GM19467 (cell line): ENCODE measurements at regions not wholly inside any gene's neighbourhood (a gene's known extent, or its start where the extent isn't known, plus 50 kb on each side); places are given as distances from the start of the nearest gene placed in this dataset.

Experiments
- ATAC-seq: cut with Tn5 transposase; IDR thresholded peaks from one replicate; pipeline ENCODE4 v1.9.1; 2021; ENCODE audit warnings: mild to moderate bottlenecking, moderate library complexity; ENCODE audit not compliant: unreplicated experiment

DNA sequence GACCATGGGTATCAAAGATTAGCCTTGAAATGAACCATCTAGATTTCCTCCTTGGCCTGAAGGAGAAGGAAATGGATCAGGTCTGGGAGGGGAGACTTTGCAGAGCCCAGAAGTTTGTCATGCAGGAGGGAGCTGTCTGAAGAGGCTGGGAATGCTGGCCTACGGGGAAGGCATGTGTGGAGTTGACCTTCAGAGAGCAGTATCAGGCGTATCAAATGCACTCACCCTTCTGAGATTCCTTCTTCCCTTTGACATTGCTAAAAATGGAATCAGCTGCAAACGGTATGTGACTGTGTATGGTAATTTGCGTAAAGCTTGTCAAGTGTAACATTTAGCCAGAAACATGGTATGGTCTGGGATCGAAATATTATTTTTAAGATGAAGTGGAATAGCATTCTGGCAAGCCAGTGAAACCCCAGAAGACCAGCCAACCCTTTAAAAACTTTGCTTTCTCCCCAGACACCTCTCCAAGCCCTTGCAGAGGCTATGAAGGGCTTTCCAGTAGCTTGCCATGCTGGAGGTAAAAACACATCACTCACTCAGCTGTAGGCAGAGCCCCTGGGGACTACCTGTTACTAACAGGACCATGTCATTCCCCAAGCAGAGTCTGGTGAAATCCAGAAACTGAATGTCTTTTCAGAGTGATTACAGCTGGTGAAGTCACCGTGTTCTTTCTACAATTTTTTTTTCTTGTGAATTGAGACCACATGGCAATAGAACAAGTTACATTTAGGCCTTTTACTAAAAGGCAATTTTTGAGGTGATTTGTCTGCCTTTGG lies 174.7 kb upstream of the SLC24A5 start:
- ATAC-seq: no peak

DNA sequence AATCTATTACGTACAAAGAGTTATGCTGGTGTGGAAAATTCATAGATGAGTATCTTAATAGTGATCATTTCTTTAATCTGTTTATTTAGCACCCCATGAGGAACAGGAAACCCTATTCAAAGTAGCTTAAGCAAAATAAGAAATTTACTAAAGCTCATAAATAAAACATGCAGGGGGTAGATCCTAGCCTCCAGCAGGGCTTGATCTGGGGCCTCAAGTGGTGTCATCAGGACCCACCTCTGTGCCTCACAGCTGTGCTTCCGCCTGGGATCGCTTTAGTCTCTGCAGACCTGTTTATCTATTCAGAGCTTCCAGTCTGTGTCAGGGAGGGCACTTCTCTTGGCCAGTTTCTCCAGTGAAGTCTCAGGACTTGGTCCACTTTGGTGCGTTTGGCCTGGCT lies 171.0 kb upstream of the SLC24A5 start:
- no peak for ATAC-seq

DNA sequence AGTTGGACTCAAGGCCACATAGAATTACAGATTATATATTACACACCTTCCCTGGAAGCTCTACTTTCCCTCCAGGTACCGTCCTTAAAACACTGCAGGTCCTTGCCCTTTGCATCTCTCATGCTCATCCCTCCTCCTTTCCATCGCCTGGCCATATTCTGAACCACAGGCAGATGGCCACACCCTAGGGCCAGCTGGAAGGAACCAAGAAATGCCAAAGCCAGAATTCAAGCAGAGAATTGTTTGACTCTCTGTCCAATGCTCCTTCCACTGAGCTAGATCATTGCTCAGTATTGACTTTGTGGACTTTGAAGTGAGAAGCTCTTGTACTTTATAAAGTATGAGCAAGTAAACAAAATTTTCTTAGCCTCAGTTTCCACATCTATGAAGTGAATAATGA lies 170.3 kb upstream of the SLC24A5 start:
- ATAC-seq: no peak

DNA sequence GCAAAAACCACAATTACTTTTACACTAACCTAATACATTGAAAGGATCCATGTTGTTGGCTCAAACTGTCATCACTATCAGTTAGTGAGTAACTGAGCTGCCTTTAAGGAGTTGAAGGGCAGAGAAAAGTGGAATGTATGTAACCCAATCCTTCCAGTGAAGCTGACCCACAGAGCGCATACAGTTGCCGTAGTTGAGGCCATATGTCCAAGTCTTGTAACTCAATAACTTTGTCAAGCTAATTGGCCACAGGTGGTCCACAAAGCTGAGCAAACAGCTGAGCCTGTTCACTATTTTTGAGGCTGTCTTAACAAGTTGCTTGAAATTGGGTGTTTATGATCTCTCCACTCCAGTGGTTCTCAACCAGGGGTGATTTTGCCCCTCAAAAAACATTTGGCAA lies 169.0 kb upstream of the SLC24A5 start:
- ATAC-seq: no peak

DNA sequence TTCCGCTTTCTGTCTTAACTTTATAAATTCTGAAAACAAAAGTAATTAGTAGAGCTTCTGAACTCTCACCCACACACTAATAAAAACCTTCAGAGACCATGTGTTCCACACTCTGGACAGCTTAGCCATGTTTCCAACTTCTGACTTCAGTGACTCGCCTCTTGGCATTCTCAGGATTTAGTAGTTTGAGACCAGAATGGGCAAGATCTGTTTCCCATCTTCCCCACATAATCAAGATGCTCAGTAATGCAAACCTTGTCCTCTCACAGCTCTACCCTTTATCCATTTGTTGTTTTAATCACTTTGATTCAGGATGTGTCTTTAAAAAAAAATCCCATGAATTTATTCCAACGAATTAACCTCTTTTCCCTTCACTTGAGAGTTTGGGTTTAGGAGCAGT lies 166.6 kb upstream of the SLC24A5 start:
- ATAC-seq: no peak

DNA sequence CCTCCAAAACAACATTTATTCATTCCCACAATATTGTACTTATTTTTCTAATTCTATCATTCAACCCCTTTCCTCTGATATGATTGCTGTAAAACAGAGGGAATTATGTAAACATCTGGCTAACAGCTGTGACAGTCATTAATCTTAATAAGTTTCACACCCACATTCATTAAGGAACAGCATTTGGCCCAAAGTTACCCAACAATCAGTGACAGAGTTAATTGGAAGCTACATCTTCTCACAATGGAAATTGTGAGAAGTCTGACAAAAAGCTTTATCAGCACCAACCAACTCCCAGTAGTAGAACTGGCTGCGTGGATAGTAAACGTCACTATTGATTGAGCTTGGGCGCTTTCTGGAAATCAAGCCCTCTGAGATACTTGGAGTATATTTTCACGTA lies 165.8 kb upstream of the SLC24A5 start:
- no peak for ATAC-seq

DNA sequence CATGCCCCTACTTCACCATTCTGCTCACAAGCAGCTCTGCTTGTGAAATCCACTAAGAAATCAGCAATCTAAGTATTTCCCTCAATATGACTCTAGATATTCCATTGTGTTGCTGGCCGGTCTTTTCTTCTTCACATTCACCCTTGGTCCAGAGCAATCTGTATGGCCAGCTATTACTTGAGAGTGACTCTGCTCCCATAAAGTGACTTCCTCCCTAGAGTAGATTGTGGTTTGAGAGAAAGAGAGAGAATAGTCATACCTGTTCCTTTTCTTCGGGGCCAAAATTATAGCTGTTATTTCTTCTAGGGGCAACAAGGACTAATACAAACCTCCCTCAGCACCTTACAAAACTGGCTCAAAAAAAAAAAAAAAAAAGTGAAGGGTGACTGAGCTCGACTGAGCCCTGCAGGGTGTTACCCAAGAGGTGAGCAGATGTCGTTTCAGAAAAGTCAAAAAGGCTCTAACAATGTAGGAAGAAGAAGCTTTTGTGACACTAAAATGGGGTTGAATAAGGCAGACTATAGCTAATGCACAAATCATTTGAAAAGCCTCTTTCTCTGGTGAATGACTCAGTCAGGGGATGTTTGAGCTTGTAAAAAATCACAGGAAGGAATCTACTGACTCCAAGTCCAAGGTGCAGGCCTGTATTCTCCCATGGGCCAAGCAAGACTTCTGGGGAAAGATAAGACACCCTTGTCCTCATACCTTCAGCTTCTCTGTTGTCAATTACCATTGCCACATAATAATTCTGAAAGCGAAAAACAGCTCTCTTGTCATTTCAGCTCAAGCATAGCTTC lies 161.0 kb upstream of the SLC24A5 start:
- no peak for ATAC-seq

DNA sequence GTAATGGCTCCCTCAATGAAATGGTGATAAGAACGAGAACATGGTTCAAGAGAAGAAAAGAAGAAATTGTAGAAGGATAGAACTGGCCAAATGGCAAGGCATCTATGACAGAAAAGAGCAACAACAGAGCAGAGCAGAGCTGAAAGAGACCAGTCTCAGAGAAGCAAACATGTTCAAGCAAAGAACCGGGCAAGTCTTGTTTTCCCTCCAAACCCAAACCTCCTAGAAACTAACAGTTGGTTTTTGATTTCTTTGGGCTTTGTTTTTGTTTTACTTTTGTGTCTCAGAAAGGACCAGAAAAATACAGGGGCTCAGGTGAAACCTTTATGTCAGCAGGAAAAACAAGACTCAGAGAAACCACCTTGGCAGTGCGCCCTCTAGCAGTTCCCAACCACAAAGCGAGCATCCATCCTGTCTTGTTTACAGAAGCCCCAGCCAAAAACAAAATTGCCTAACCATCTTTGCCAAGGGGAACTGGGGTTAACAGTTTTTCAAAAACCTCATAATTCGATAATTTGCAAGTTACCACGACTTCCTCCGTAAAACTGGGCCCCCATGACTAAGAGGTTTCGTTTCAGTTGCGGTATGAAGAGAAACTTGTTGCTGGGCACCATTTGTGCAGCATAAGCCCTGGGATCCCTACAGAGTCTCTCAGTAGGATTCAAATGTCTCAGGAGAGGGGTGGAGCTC lies 159.2 kb upstream of the SLC24A5 start:
- peak; percentile 86 for ATAC-seq

DNA sequence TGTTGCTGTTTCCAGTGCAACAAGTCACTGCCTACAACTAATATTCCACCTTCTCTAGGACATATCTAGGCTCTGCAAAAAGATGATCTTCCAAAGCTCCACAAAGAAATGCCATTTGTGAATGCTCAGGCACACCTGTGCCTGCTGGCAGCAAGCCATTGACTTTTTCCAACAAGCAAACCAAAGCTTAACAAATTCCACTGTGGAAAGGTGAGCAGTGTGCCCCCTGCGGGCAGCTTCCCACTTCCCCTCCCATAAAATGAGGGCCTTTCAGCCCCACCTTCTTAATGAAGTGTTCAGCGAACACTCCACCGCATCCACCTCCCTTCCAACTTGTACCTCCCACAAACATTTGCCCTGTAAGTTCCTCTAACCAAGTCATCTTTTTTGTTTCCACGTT lies 157.5 kb upstream of the SLC24A5 start:
- no peak for ATAC-seq

DNA sequence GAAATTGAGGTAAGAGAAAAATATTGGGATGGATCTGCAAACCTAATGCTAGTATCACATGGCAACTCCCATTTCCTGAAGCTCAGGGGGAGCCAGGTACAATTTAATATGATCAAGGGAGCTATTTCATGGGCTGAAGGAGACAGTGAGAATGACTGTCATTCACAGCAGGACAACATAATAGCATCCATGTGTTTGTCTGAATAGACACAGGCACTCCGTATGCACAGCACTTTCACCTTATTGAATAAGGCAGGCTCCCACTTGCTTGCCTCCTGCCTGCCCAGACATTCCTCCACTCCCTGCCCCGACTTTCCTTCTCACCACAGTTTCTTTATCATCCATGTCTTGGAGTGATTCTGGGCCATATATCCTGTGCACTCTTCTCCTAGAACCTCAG lies 156.6 kb upstream of the SLC24A5 start:
- ATAC-seq: no peak

DNA sequence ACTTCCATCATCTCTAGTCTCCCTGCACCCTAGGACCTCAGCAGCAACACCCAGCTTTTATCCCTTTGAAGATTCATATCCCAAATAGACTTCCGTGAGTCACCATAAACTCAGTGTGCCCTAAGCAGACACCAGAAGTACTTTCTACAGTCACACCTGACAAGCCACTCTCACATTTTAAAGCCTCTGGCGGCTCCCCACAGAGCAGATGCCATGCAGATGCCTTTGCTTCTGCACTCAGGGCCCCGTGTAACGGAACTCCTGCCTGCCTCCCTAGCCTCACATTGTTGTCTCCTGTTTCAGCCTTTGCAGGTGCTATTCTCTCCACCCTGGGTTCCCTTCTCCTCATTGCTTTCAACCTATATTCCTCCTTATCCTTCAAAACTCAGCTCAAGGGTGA lies 155.5 kb upstream of the SLC24A5 start:
- no peak for ATAC-seq

DNA sequence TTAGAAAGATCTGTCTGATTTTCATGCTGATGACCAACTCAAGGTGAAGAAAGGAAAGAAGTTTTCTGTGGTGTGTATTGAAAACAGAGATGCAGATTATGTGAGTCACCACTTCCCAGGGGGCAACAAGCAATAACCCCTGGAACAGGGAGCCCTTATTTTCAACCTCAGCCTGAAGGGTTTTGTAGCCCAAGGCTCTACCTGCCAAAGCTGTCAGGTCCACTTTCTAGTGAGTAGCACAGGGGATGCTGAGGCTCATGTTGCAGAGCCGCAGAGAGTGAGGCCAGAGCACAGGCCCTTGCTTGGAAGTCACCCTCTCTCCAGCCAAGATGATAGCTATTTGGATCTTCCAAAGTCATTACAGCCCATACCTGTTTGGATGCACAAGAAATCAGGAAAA lies 152.2 kb upstream of the SLC24A5 start:
- no peak for ATAC-seq

DNA sequence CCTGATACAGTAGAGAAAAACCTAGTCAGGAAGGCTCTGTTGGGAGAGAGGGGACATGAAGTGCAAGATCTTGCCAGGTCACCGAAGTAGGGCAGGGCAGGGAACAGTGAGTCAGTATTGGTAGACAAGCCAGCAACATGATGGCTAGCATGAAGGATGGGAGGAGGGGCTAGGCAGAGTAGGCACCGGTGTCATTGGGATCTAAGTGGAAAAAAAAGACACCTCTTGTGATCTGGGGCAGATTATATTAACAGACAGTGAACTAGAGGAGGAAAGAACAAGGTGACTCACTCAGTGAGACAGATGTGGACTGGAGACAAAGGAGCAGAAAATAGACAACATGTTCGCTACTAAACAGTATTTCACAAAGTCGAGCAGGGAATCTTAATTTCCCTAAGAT lies 149.2 kb upstream of the SLC24A5 start:
- no peak for ATAC-seq

DNA sequence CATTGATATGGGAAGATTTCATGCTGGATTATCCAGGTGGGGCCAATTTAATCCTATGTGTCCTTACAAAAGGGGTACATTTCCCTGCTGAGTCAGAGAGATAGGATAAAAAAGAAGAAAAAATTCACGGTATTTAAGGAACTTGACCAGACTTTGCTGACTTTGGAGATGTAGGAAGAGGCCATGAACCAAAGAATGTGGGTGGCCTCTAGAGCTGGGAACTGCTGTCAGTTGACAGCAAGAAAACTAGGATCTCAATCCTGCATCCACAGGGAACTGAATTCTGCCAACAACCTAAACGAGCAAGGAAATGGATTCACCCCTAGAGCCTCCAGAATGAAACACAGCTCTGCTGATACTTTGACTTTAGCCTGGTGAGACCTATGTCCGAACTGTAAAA lies 148.1 kb upstream of the SLC24A5 start:
- ATAC-seq: no peak

DNA sequence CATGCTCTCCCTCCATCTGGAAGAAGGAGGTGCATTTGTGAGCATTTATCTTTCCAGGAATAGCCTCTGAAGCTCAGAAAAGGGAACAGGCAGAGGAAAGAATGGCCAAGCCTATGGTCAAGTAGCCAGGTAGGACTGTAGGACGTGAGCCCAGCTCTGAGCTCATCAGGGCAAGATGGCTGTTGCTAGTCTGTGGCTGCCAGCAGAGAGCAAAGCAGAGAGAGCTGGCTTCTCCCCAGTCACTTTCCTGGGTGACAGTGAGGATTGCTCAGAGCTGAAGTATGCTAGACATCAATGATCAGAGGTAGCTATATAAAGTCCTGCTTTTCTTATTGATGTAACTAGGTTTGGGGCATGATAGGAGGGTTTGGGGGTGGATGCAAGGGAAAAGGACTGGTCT lies 146.1 kb upstream of the SLC24A5 start:
- ATAC-seq: no peak

DNA sequence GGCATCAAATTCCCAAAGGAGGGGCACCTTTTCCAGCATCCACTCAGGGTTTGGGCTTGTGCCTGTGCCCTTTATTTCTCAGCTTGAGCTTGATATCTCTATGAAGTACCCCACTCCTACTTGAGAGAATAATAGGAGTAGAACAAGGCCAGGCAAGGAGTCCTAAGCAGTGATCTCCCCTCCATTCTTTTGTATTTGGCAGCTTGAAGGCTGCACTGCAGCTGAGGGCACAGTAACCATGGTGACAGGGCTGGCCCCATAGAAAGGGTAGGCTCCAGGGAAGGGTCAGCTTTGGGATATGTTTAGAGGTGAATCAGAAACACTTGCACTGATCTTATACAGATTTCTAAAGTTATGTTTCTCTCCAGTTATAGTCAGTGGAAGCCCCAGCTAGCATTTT lies 145.4 kb upstream of the SLC24A5 start:
- no peak for ATAC-seq

DNA sequence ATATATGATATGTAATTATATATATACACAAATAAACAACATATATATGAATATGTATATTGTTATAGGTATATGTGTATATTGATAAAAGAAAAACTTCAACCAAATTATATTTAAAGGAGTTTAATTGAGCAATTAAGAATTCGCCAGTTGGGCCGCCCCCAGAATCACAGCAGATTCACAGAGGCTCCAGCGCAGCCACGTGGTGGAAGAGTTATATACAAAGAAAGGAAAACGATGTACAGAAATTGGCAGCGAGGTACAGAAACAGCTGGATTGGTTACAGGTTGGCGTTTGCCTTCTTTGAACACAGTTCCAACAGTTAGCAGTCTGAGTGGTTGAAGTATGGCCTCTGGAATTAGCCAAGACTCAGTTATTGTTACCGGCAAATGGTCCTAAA lies 137.3 kb upstream of the SLC24A5 start:
- ATAC-seq: no peak

DNA sequence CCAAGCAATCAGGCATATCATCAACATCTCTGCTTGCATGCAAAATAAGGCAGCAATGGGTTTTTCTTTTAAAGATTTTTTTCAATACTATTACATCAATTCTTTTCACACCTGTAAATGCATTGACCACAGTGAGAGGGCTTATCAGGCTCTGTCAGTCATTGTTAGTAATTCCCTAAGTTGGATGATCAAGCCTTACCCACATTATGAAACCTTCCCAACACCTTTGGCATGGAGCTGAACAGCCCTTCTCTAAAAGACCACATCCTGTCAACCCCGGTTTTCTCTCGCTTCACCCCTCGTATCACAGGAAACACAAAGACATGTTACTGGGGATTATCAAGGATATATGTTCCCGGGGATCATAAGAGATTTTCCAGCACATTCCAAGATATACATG lies 135.2 kb upstream of the SLC24A5 start:
- no peak for ATAC-seq

DNA sequence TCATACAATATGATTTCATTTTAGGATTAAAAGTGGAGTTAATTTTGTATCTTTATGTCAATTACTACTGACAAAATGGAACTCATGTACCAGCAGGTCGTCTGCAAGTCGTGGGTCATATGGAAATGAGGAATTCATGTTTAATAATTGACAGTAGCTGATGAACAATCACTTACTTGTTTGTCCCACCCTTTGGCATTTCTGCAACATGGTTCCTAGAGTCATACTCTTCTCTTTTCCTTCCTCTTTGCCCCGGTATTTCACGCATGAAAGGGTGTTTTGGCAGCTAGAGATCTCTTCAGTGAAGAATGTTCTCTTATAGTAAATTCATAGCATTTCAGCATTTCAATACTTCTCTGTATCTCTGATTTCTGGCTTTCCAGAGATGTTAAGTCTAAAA lies 133.3 kb upstream of the SLC24A5 start:
- no peak for ATAC-seq

DNA sequence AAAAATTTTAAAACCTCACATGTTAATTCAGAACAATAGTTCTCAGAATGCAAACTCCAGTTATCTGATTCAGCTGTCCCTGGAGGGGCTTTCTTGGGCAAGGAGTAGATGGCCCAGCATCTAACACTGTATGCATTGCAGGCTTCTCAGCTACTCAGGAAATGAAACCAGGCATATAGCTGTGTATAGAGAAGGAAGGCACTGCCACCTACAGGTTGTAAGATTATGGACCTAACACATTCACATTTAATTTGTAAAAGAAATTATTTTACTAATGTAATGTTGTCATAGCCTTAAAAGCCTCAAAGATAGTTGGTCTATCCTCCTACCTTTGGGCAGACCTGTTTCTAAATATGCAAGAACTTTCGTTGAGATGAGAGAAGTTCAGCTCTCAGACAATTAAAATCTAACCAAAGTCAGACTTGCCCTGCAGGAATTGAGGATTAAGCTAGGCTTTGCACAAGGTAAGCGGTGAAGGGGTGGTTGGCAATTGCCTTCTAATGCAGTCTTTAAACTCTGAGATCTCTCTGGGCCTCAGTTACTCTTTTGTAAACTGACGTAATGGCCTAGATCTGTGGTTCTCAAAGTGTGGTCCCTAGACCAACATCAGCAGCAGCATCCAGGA lies 132.8 kb upstream of the SLC24A5 start:
- peak; percentile 85 for ATAC-seq

DNA sequence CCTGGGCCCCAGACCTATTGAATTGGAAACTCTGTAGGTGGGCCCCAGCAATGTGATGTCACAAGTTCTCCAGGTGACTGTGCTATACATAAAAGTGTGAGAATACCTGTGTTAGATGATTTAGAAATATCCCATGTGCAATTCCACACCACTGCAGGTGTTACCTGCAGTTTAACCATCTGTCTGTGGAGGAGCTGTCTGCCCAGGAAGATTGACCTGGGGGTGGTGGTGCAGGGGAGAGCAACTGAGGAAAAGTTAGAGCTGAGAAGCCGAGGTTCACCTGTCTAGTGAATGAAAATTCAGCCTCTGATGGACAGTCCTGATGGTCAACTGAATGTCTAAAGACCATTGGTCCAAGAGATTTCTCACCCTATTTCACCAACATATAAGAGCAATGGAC lies 132.2 kb upstream of the SLC24A5 start:
- ATAC-seq: no peak

DNA sequence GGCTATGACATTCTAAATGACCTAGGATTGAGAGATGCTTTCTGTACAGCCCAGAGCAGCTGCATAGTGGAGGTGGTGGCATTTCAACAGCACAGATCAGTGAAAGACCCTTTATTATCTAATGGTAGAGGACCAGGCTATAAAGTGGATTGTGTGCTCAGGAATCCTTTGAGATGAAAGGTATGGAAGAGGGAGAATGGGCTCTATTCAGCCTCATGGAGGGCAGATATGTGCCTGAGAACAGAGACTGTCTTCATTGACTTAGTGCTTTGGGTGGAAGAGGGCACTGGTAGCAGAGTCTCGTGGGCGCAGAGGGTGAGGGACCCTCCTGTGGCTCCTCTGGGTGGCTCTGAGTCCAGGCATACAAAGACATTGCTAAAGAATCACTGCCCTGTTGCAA lies 130.0 kb upstream of the SLC24A5 start:
- ATAC-seq: no peak
